Neural progenitor cell (in vitro differentiated cells): ENCODE measurements at regions not wholly inside any gene's neighbourhood (a gene's known extent, or its start where the extent isn't known, plus 50 kb on each side); places are given as distances from the start of the nearest gene placed in this dataset.
A peak's percentile ranks its signal among the peaks of the same experiment; 100 is the strongest.

Experiments
- DNase-seq: peaks from one replicate; pipeline ENCODE4 v3.0.0-alpha.2; 2016; ENCODE audit warnings: low spot score
- H2AFZ ChIP-seq: fragments of 200-600 bp; sonication (generic); replicated peaks from 2 replicates; pipeline ENCODE4 v1.6.1; 2016; ENCODE audit warnings: antibody characterized with exemption
- H3F3A ChIP-seq: fragments of 200-600 bp; sonication (generic); 2 replicates; pipeline ENCODE4 v1.6.1; 2016; ENCODE audit warnings: antibody characterized with exemption, low read depth
- H3K27ac ChIP-seq: fragments of 200-600 bp; sonication (generic); 2 replicates; pipeline ENCODE4 v1.5.1; 2016; ENCODE audit warnings: mild to moderate bottlenecking
- H3K27me3 ChIP-seq: fragments of 200-600 bp; sonication (generic); 2 replicates; pipeline ENCODE4 v1.6.1; 2016; ENCODE audit warnings: mild to moderate bottlenecking, moderate library complexity
- H3K36me3 ChIP-seq: fragments of 200-600 bp; sonication (generic); 2 replicates; pipeline ENCODE4 v1.5.1; 2016
- H3K4me1 ChIP-seq: fragments of 200-600 bp; sonication (generic); 2 replicates; pipeline ENCODE4 v1.6.1; 2016; ENCODE audit warnings: mixed run types
- H3K4me2 ChIP-seq: fragments of 200-600 bp; sonication (generic); 2 replicates; pipeline ENCODE4 v1.6.1; 2016
- H3K4me3 ChIP-seq: fragments of 200-600 bp; sonication (generic); 2 replicates; pipeline ENCODE4 v1.5.1; 2016
- H3K79me2 ChIP-seq: fragments of 200-600 bp; sonication (generic); 2 replicates; pipeline ENCODE4 v1.6.1; 2016; ENCODE audit warnings: low read depth
- H3K9ac ChIP-seq: fragments of 200-600 bp; sonication (generic); 2 replicates; pipeline ENCODE4 v1.6.1; 2016
- H3K9me3 ChIP-seq: fragments of 200-600 bp; sonication (generic); 2 replicates; pipeline ENCODE4 v1.5.1; 2016; ENCODE audit warnings: low read depth
- H4K20me1 ChIP-seq: fragments of 200-600 bp; sonication (generic); 2 replicates; pipeline ENCODE4 v1.6.1; 2016; ENCODE audit warnings: low read depth
- H3K27ac Mint-ChIP-seq: 3 replicates; pipeline ENCODE4 v1.8.0; 2021; ENCODE audit warnings: mixed read lengths
- H3K27me3 Mint-ChIP-seq: 2 replicates; pipeline ENCODE4 v1.8.0; 2022; ENCODE audit warnings: low read depth, mild to moderate bottlenecking, inconsistent platforms, moderate library complexity, mixed read lengths; ENCODE audit not compliant: insufficient read depth
- H3K36me3 Mint-ChIP-seq: 3 replicates; pipeline ENCODE4 v1.8.0; 2021; ENCODE audit warnings: mixed read lengths
- H3K4me1 Mint-ChIP-seq: 3 replicates; pipeline ENCODE4 v1.8.0; 2021; ENCODE audit warnings: mixed read lengths
- H3K4me3 Mint-ChIP-seq: 3 replicates; pipeline ENCODE4 v1.8.0; 2021; ENCODE audit warnings: mild to moderate bottlenecking, moderate library complexity, mixed read lengths
- H3K9me3 Mint-ChIP-seq: 3 replicates; pipeline ENCODE4 v1.8.0; 2020; ENCODE audit warnings: mixed read lengths
- CTCF ChIP-seq: fragments of 200-600 bp; sonication (generic); IDR thresholded peaks from 2 replicates; pipeline ENCODE4 v1.5.1; 2017; ENCODE audit warnings: antibody characterized with exemption, mild to moderate bottlenecking
- EZH2 ChIP-seq: fragments of 200-600 bp; sonication (generic); IDR thresholded peaks from 2 replicates; pipeline ENCODE4 v1.6.1; 2017; ENCODE audit warnings: antibody characterized with exemption, mild to moderate bottlenecking, moderate library complexity
- EZH2phosphoT487 ChIP-seq: fragments of 200-600 bp; sonication (generic); IDR thresholded peaks from 2 replicates; pipeline ENCODE4 v1.6.1; 2017; ENCODE audit warnings: antibody characterized with exemption

GRCh38 chr20:40251284-40251932, 437.6 kb downstream of the MAFB start:
- Mint-ChIP-seq H3K27me3 (no peaks in the 10 kb centered on the region), H3K36me3 (no peaks in the 10 kb centered on the region), H3K4me1 (no peaks in the 10 kb centered on the region), H3K9me3 (peaks cover 6% of the 10 kb centered on the region), H3K4me3 (no peak overlapping the region), H3K27ac (no peak overlapping the region)
- no peaks in the 10 kb centered on the region for H4K20me1 ChIP-seq
- H3K27ac ChIP-seq, result no peak overlapping the region
- H3K4me3 ChIP-seq, result no peak overlapping the region
- peaks cover 3% of the 10 kb centered on the region for H3K4me1 ChIP-seq
- H3K27me3 ChIP-seq, result no peaks in the 10 kb centered on the region
- no peaks in the 10 kb centered on the region for H3K9me3 ChIP-seq
- no peaks in the 10 kb centered on the region for H3K36me3 ChIP-seq
- no peak overlapping the region for H3K4me2 ChIP-seq
- no peaks in the 10 kb centered on the region for H3K79me2 ChIP-seq
- DNase-seq, result peak; percentile 58
- no peak overlapping the region for H3K9ac ChIP-seq
- no peak overlapping the region for H2AFZ ChIP-seq
- TF ChIP-seq CTCF (peak; percentile 55), EZH2 (no peak), EZH2phosphoT487 (no peak)
- H3F3A ChIP-seq, result no peaks in the 10 kb centered on the region

- Mint-ChIP-seq H3K4me1 (no peaks in the 10 kb centered on the region), H3K4me3 (no peak overlapping the region), H3K27me3 (no peaks in the 10 kb centered on the region), H3K9me3 (peaks cover 6% of the 10 kb centered on the region), H3K27ac (no peak overlapping the region), H3K36me3 (no peaks in the 10 kb centered on the region)
- no peak for DNase-seq
- Histone ChIP-seq H3K4me1 (peaks cover 3% of the 10 kb centered on the region), H3F3A (no peaks in the 10 kb centered on the region), H4K20me1 (no peaks in the 10 kb centered on the region), H3K9ac (no peak overlapping the region), H3K4me2 (no peak overlapping the region), H3K27ac (no peak overlapping the region), H3K4me3 (no peak overlapping the region), H2AFZ (no peak overlapping the region), H3K79me2 (no peaks in the 10 kb centered on the region), H3K27me3 (no peaks in the 10 kb centered on the region), H3K36me3 (no peaks in the 10 kb centered on the region), H3K9me3 (no peaks in the 10 kb centered on the region)
- TF ChIP-seq EZH2phosphoT487 (no peak), CTCF (no peak), EZH2 (no peak)
These were observed 439.2 kb downstream of the MAFB start for GRCh38 chr20:40249805-40250204.

GRCh38 chr20:40245829-40246228, 443.2 kb downstream of the MAFB start:
- H3K9me3 ChIP-seq, result no peaks in the 10 kb centered on the region
- no peak overlapping the region for H3K4me2 ChIP-seq
- TF ChIP-seq EZH2phosphoT487 (no peak), EZH2 (no peak), CTCF (no peak)
- no peaks in the 10 kb centered on the region for H3K79me2 ChIP-seq
- Mint-ChIP-seq H3K4me3 (no peak overlapping the region), H3K27me3 (peaks cover 4% of the 10 kb centered on the region), H3K9me3 (peaks cover 3% of the 10 kb centered on the region), H3K36me3 (no peaks in the 10 kb centered on the region), H3K27ac (no peak overlapping the region), H3K4me1 (peaks cover 12% of the 10 kb centered on the region)
- H3K4me1 ChIP-seq, result no peaks in the 10 kb centered on the region
- H3K27ac ChIP-seq, result no peak overlapping the region
- no peaks in the 10 kb centered on the region for H4K20me1 ChIP-seq
- H3K27me3 ChIP-seq, result no peaks in the 10 kb centered on the region
- no peak overlapping the region for H2AFZ ChIP-seq
- H3K9ac ChIP-seq, result no peak overlapping the region
- no peaks in the 10 kb centered on the region for H3K36me3 ChIP-seq
- no peak overlapping the region for H3K4me3 ChIP-seq
- no peak for DNase-seq
- no peaks in the 10 kb centered on the region for H3F3A ChIP-seq
